GM12864 (cell line): ENCODE measurements at regions not wholly inside any gene's neighbourhood (a gene's known extent, or its start where the extent isn't known, plus 50 kb on each side); places are given as distances from the start of the nearest gene placed in this dataset.
"Not testable (repeated sequence)": the region's sequence is repeated elsewhere in the genome, so short reads cannot be mapped to it uniquely, and the experiment has no call there.

Experiments
- DNase-seq: peaks from one replicate; pipeline ENCODE4 v3.0.0-alpha.2; 2011; ENCODE audit warnings: low read depth
- H3K4me3 ChIP-seq: 2 replicates; pipeline ENCODE4 v1.5.1; 2011; ENCODE audit warnings: mild to moderate bottlenecking, low read depth, low read length, control low read depth
- CTCF ChIP-seq: IDR thresholded peaks from 2 replicates; pipeline ENCODE4 v1.5.1; 2011; ENCODE audit warnings: low read depth, mild to moderate bottlenecking, moderate library complexity, low read length, control low read depth, inconsistent platforms; ENCODE audit errors: missing control alignments

DNA sequence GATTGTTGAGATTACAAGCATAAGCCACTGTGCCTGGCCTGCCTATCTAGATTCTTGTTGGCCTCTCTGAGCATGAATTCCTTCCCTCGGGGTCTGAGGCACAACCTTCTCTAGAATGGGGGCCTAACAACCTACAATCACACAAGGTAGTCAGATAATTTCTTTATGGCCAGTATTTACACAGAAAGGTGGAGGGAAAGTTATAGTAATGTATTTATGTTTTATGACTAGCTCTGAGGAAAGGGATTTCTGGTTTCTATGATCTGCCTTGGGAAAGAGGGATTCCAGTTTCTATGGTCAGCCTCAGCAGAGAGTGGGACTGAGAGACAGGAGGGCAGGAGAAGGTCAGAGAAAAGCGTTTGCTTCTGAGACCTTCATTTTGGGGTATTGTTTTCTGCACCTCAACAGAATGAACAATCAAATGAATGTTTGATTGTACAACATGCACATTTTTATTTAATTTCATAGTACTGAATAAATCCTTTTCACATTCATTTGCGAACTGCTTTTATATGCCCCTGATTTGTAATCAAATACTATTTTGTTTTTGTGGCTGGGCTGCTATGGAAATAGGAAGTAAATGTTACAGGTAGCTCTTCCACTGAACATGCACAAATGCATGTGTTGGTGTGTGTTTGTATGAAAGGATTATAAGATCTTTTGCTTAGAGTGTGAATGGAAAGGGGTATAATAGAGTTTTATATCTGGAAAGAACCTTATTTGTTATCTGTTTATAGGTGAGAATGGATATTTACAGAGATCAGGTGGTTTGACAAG is 499.7 kb upstream of the RGS6 start:
- H3K4me3 ChIP-seq: no peak overlapping the region
- TF ChIP-seq CTCF: no peak
- no peak for DNase-seq

DNA sequence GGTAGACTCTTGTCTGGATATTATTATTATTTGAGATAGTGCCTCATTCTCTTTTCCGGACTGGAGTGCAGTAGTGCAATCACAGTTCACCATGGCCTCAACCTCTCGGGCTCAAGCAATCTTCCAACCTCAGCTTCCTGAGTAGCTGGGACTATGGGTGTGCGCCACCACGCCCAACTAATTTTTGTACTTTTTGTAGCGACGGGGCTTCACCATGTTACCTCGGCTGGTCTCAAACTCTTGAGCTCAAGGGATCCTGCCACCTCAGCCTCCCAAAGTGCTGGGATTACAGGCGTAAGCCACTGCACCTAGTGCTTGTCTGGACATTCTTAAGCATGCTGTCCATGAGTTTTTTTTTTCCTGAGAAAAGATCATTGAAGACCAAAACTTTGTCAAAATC is 498.9 kb upstream of the RGS6 start:
- TF ChIP-seq CTCF: no peak
- no peak overlapping the region for H3K4me3 ChIP-seq
- no peak for DNase-seq

GRCh38 chr14:71435641-71436040 is 496.6 kb upstream of the RGS6 start:
- not testable (repeated sequence) for H3K4me3 ChIP-seq, DNase-seq

- no peak for DNase-seq
- TF ChIP-seq CTCF: no peak
- no peak overlapping the region for H3K4me3 ChIP-seq
Measured at GRCh38 chr14:71437870-71438269, 494.4 kb upstream of the RGS6 start.

GRCh38 chr14:71438684-71439083 is 493.5 kb upstream of the RGS6 start:
- TF ChIP-seq CTCF: no peak
- H3K4me3 ChIP-seq: no peak overlapping the region
- no peak for DNase-seq

DNA sequence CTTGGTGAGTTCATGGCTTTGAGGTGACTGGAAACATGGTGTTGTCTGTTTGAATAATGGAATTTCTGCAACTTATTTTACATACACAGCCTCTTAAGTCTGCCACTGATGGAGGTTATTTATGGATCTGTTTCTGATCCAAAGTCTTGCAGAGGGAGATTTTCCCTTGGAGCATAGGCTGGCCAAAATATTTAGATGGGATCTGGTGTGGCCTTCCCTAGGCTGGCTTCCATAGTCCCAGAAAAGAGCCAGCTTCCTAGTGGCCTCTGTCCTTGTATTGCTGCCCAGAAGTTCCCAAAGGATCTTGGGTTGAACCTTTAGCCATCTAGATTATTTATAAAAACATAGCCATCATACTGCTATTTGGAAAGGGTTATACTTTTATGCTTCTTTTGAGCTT is 491.1 kb upstream of the RGS6 start:
- DNase-seq: no peak
- TF ChIP-seq CTCF: no peak
- H3K4me3 ChIP-seq: no peak overlapping the region

- no peak overlapping the region for H3K4me3 ChIP-seq
- no peak for TF ChIP-seq CTCF
- no peak for DNase-seq
Measured at GRCh38 chr14:71444030-71444822, 488.0 kb upstream of the RGS6 start.
